Stimulated activated CD8-positive, alpha-beta memory T cell treated with anti-CD3 and anti-CD28 coated beads, Interleukin-4, amount 100 ng/mL, for 4 hours (primary cell): ENCODE measurements at regions not wholly inside any gene's neighbourhood (a gene's known extent, or its start where the extent isn't known, plus 50 kb on each side); places are given as distances from the start of the nearest gene placed in this dataset.

Experiments
- DNase-seq, 2 donors: peaks; one replicate each; pipeline ENCODE4 v3.0.0-alpha.2; 2020; ENCODE audit warnings: low read depth in 2 of 2, low spot score in 1 of 2

DNA sequence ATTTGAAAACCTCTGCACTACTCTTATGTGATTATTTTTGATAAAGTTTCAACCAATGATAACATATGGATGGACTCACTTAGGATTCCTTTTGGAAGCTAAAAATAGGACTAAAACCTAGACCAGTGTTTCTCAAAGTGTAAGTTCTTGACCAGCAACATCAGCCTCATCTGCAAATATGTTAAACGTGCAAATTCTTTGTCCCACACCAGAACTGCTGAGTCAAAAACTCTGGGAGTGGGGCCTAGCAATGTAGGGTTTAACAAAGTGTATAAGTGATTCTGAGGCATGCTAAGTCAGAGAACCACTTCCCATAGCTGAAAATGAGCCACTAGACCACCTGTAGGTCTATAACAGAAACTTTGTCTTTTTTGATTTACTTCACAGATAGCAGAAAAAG lies 1247.2 kb upstream of the PIK3C3 start:
- no peak for DNase-seq

DNA sequence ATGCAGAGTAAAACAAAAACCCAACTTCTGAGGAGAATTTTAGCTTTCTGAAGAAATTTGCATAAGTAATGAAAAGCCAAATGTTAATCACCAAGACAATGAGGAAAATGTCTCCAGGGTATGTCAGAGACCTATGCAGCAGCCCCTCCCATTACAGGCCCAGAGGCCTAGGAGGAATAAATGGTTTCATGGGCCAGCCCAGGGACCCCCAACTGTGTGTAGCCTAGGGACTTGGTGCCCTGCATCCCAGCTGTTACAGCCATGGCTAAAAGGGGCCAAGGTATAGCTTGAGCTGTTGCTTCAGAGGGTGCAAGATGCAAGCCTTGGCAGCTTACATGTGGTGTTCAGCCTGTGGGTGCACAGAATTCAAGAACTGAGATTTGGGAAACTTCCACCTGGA lies 1256.9 kb upstream of the PIK3C3 start:
- DNase-seq = no peak

DNA sequence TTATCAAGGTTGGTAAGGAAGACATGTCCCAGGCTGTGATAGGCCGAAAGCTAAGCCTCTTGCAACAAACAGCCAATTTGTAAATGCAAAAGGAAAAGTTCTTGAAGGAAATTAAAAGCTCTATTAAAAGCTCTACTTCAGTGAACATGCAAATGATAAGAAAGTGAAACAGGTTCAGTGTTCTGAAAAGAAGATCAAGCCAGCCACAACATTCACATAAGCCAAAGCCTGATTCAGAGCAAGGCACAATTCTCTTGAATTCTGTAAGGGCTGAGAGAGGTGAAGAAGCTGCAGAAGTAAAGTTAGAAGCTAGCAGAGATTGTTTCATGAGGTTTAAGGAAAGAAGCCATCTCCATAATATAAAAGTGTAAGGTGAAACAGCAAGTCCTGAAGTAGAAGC lies 1259.5 kb upstream of the PIK3C3 start:
- DNase-seq = no peak

DNA sequence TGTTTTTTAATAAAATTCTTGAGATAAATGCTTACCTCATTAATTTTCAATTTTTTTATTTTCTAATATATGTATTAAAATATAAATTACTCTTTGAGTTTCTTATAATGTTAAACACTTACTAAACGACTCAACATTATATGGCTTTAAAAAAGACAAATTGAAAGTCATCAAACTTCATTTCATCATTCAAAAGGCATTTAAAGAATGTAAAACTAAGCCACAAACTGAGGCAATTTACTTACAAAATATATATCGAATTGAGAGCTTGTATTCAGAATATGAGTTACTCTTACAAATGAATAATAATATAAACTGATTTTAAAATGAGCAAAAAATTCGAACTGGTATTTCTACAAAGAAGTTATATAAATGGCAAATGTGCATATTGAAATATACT lies 1262.2 kb upstream of the PIK3C3 start:
- DNase-seq = no peak

DNA sequence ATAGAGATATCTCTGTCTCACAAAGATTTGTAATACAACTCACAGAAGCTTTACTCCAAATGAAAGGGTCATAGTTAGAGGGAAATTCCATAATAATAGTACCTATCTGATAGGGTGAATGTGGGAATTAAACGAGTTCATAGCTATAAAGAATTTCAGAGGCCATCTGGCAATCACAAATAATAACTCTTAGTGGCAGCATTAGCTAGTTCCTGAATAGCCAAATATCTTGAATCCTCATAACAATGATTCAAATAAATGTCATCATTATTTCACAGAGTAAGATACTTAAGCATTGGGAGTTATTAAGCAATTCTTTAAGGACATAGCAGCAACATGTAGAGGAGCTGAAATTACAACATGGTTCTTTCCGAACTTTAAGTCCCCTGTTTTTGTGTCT lies 1265.0 kb upstream of the PIK3C3 start:
- DNase-seq = no peak

DNA sequence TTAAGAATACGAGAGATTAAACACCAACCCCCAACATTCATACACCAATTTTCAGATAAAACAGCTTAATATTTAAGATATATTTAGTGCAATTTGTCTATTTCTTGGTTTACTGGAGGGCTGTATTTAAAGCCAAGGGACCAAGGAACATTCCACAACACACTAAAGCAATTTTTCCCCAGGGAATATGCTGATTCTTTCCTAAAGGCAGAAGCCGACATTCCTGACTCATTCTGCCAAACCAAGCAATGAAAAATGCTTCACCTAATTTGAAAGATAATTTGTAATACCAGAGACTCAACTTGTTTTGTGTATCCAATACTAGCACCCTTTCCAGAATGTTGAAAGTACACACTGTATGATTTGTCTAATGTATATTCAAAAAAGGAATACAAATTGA lies 1267.6 kb upstream of the PIK3C3 start:
- no peak for DNase-seq

DNA sequence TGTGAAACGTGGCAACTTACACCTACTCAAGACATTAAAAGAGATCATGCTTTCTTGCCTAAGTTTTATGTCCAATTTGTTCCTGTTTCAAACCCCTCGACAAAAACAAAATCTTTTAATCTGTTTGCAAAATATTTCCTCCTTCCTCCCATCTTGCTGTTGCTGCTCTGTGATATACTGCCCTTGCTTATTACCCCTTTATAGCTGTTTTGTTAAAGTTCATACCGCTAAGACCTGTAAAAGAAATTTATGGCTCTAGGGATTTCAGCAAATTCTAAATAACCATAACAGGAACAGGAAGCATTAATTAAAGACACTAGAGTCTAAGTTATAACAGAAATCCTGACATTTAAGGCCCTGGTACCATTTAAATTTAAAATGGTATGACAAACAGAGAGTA lies 1268.2 kb upstream of the PIK3C3 start:
- DNase-seq = no peak

DNA sequence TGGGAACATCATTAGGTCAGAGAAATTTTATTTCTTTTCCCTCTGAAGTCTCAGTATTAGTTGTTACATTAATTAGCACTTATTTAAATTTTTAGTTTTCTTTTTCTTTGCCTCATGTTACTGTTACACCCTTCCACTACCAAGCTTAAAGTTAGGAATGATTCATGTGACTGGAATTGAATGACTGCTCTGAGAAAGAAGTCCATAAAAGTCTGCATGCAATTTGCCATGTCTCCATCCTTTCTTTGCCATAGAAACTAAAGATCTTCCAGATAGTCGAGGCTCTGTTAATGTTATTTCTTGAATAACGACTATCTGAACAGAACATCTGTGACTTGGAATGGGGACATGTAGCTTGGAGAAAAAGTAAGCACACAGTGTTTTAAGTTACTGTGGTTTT lies 1269.8 kb upstream of the PIK3C3 start:
- no peak for DNase-seq

DNA sequence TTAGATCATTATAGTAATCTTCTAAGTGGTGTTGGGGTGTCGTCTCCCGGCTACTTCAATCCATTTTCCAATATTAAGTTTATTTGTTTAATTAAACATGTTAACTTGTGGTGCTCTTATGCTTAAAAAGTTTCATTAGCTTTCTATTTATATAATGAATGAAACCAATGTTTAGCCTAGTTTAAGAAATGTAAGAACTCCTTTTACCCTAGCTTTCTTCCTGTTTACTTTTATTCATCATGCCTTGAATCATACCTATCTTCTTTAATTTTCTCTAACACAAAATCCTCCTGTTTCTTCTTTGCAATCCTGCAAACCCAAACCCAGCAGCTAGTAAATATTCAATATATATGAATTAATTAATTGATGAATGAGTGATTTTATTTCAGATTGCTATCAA lies 1276.7 kb upstream of the PIK3C3 start:
- no peak for DNase-seq

DNA sequence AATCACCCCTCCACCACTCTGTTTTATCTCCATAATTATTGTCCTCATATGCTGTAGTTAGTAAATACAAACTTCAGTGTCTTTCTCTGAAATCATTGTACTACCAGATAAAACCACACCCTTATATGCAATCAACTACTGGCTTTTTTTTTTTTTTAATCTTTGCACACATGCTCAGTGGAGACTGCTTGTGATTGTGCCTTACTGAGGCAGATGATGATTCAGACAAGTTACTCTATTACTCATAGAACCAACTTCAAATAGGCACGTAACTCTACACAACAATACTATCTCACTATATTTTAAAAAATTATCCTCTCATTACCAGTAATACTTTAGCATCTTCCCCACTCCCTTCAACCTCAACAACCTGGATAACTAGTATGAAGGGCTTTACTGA lies 1278.4 kb upstream of the PIK3C3 start:
- no peak for DNase-seq

DNA sequence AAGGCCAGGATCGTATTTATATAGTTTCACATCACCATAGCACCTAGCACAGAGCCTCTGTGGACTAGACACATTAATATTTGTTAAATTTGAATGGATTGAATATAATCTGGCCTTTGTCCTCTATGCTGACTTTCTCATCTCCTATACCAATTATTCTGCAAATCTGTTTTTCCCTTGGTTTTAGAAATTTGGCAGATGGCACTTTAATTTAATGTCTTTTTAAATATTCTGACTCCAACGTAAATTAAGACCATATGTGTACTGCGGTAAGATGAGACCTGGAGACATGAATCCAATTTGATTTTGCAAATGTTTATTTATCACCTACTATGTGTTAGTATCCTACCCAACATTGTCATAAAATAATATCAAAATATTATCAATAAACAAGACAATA lies 1281.9 kb upstream of the PIK3C3 start:
- no peak for DNase-seq

DNA sequence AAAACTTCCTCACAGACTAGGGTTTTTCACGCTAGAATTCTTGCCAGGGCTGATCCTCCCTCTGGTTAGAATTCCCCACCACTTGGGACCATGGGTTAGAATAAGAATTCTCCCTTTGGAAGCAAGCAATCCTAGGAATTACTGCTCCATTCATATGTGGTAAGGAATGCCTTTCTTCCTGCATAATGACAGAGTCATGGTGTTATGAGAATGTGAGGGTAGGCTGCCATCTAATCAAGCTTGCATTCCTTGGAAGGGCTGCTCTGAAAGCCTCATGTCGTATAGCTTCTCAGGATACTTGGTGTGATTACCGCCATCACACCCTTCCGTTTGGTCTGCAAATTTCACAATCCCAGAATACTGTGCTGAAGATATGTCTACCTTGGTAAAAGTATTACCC lies 1282.4 kb upstream of the PIK3C3 start:
- no peak for DNase-seq

DNA sequence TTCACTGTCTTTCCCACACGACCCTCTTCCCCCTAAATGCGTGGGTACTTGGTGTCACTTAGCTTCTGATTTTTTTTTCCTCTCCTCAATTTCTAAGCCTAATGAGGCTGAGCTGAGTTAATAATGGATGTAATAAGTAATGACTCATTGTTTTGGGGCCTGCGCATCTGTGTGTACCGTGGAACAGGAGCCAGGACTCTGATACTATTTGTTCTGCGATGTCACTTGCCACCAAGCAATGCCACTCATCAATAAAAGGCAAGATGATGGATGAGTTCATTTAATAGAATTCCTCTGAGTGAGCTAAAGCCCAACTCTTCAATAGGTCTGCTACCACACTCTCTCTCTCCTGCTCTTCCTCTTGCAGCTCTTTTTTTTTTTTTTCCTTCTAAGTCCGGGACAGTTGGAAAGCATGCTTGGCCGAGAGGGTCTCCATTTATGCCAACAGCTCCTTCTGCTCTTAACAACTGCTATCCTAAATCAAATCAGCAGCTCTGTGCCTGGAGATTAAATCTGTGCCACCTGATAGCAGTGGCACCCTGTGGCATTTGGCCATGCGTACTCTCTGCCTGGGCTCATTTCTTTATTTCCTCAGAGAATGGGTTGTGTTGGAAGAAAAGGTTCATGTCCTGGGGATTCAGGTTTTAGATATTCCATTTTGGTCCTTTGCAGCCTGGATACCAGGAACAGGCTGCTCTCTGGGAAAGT lies 1284.2 kb upstream of the PIK3C3 start:
- DNase-seq = no peak

DNA sequence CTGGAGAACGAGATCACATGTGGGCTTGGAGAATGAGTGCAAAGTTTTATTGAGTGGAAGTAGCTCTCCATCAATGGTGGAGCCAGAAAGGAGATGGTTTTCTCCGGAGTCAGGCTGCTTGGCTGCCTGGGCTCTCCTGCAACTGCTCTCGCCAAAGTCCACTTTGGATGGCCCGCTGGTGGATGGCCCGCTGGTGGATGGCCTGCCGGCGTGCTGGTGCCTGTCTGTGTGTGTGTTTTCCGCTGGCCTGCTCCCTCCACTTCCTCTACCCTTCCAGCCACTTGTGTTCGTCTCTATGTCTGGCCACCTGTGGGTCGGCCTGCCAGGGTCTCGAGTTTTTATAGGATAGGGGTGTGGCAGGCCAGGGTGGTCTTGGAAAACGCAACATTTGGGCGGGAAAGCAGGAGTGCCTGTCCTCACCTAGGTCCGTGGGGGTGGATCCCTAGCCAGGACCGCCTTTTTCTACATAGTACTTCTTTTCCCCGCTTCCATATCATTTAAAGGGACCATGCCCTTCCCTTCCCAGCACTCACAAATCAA lies 1292.1 kb upstream of the PIK3C3 start:
- DNase-seq = no peak

DNA sequence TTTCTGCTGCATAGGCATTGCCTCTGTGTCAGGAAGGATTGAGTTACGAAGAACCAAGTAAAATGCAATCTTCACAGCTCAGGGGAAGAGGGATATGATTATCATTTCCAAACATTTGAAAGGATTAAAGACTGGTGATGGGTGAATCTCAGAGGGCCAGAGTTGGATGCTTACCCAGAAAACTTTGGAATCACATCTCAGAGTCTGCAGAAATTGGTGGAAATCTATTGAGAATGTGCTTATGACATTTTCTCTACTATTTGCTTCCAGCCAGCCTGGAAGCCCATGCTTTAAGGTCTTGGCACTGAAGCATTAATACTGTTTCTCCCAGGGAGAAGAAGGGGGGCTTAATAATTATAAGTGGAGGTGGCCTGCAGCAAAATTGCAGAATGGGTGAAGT lies 1301.4 kb upstream of the PIK3C3 start:
- no peak for DNase-seq

DNA sequence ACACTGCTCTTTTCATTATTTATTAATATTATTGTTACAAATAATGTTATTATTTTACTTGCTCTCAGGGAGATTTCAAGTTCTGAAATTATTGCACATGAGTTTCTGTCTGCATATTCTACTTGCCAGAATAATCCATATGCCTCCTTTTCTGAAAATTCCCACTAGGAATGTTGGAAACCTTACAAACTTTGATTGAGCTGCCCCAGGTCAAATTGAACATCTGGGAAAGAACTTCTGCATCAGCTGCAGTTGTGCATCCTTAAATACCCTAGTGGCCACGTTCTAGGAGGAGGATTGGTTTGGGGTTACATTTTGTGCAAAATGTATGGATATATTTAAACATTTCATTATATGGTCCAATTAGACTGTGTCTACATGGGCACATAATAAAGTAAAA lies 1302.7 kb upstream of the PIK3C3 start:
- DNase-seq = no peak

DNA sequence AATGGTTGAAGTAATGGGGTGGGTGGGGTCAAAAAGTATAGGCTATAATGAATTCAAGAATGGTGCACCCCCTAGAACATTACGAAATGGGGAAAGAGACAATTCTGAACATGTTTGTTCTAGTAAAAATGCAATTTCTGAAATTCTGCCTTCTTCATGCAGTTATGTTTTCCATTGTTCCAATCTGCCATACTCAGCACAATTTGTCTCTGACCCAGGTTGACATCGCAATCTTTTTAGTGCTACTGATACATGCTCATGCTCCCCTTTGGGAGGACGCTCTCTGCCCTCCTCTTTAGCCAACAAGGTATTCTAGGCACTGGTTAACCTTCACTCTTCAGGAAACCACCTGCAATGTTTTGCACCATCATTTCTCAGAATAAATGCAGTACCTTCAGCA lies 1303.9 kb upstream of the PIK3C3 start:
- DNase-seq = no peak

DNA sequence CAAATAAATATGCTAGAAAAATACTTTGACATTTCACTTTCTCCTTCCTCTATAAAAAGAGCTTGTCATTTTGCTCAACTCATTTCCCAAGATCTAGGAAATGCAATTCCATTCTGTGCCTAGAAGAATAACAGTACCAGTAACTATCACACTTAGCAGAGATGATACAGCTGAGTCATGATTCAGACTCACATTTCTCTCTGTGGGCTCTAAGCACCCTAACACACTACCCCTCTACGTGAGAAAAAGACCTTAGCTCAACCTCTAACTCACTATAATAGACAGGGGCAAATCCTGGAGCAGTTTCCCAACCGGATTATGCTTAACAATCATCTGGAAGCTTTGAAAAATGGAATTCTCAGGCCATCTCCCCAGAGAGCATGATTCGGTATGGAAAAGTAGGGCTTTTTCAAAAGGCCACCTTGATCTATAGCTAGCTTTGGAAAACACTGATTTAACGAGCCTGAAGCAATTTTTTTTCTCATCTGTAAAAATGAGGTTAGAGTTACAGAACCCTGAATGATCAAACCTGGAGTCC lies 1312.3 kb upstream of the PIK3C3 start:
- no peak for DNase-seq

DNA sequence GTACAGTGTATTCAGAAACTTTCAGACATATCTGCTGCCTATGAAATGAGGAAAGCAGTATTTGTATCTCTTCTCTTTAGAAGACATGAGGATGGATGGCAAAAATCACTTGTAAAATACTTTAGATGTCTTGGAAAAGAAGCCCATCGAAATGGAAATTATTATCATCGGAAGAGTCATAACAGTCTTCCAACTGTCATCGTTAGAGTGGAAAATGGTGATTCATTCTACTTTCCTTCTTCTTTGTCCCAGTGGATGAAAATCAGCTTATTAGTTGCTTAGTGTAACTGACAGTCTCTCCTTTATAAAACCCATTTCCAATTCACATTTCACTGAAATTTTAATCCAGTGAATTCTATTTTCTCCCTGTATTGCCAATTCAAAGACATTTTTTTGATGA lies 1323.7 kb upstream of the PIK3C3 start:
- DNase-seq = no peak

DNA sequence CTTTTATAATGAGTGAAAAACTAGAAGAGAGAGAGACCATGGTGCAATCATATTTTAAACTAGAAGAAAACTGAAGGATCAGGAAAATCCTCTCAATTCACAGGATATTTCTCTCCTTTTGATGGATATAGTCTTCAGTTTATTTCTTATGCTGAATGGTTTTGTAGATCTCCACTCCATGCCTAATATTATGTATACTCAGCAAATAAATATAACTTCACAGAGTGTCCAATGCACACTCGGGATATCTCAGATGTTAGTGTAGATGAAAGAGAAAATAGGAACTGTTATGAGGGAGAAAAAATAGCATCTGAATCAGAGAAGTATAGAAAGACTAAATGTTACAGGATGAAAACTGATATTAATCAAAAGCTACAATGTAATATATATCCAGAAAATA lies 1324.5 kb upstream of the PIK3C3 start:
- no peak for DNase-seq

DNA sequence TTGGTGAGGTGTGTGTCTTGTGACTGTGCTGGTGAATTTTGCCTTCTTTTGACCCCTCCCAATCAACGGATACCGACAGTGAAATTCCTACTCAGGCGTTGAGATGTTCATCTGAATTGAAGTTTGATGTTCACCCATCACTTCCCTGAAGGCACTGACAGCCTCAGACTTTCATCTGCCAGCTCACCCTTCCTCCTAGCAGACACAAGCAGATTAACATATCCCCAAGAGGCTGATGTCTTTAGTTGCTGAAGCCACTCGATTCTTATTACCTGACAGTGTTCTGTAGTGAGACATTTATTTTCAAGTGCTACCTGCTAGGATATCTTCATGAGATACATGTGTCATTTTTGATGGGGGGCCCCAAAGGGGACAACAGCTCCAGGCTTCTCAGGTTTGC lies 1330.1 kb upstream of the PIK3C3 start:
- no peak for DNase-seq

DNA sequence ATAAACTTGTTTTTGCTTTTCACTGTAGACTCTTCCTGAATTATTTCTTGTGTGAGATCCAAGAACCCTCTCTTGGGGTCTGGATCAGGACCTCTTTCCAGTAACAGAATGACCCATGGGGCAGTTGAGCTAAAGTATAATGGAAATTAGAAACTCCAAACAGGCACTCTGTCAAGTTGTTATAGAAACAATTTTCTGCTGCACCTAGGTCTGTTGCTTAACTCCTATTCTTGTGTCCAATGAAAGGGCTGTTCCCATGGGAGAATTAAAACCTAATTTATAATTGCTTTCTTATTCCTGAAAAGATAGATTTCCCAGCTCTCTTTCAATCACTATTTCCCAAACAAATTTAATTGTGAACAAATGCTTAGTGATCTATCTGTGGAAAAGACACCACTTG lies 1341.3 kb upstream of the PIK3C3 start:
- no peak for DNase-seq

DNA sequence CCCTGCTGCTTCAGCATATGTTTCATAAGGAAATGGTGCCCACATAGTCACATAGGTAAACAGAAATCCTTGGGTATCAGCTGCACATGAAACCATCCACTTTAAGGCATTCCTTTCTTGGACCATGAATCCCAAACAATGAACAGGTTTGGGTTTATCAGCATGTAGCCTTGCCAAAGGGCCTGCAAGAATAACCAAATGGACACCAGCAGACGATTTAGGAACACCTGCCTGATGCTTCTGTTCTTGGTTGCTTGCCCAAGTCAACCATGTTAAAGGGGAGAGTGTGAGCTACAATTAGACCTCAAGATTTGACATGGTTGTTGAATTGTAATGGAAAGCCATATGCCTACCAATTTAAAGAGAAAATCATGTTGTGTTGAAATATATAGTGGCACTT lies 1342.7 kb upstream of the PIK3C3 start:
- no peak for DNase-seq
